OCI-LY7 (cell line): ENCODE measurements at regions not wholly inside any gene's neighbourhood (a gene's known extent, or its start where the extent isn't known, plus 50 kb on each side); places are given as distances from the start of the nearest gene placed in this dataset.

Source experiments
- BruUV-seq: library from RNA; stranded (reverse); fragments of 400-500 nt; replicated peaks from 2 replicates; lab custom pipeline; 2021; lab: Mats Ljungman, UMichigan
- CTCF ChIA-PET: fragments of 300-600 bp; sonication (Branson Sonifier 250); formaldehyde crosslinking; loops from one replicate; lab custom pipeline; 2022; ENCODE audit warnings: antibody characterized with exemption; ENCODE audit not compliant: unreplicated experiment; lab: Charles Lee
- POLR2A ChIA-PET: fragments of 300-600 bp; sonication (Branson Sonifier 250); formaldehyde crosslinking; loops from one replicate; lab custom pipeline; 2022; ENCODE audit warnings: antibody characterized with exemption; lab: Charles Lee
- DNase-seq: peaks from one replicate; pipeline ENCODE4 v3.0.0-alpha.2; 2015; ENCODE audit warnings: low spot score
- H2AFZ ChIP-seq: fragments of 200-600 bp; sonication (generic), shearing (Covaris generic); 2 replicates; pipeline ENCODE4 v1.6.1; 2014; ENCODE audit warnings: mild to moderate bottlenecking, antibody characterized with exemption, low read length, moderate library complexity
- H3K27ac ChIP-seq: fragments of 200-600 bp; sonication (generic); 2 replicates; pipeline ENCODE4 v1.5.1; 2014; ENCODE audit warnings: mixed run types, low read depth, mild to moderate bottlenecking, moderate library complexity, low read length, inconsistent platforms; ENCODE audit not compliant: poor library complexity, severe bottlenecking
- H3K36me3 ChIP-seq: fragments of 200-600 bp; sonication (generic); 2 replicates; pipeline ENCODE4 v1.6.1; 2014; ENCODE audit warnings: mild to moderate bottlenecking, antibody characterized with exemption, low read length, moderate library complexity, mixed read lengths; ENCODE audit not compliant: insufficient read depth
- H3K4me1 ChIP-seq: fragments of 200-600 bp; sonication (generic); 2 replicates; pipeline ENCODE4 v1.5.1; 2014; ENCODE audit warnings: mild to moderate bottlenecking, low read length; ENCODE audit not compliant: insufficient read depth, poor library complexity, severe bottlenecking
- H3K4me2 ChIP-seq: fragments of 200-600 bp; sonication (generic); 2 replicates; pipeline ENCODE4 v1.6.1; 2014; ENCODE audit warnings: mild to moderate bottlenecking, low read length
- H3K4me3 ChIP-seq: fragments of 200-600 bp; sonication (generic); 2 replicates; pipeline ENCODE4 v1.5.1; 2014; ENCODE audit warnings: mild to moderate bottlenecking, low read depth, low read length; ENCODE audit not compliant: poor library complexity, severe bottlenecking
- H3K79me2 ChIP-seq: fragments of 200-600 bp; sonication (generic); 2 replicates; pipeline ENCODE4 v1.6.1; 2016; ENCODE audit warnings: low read depth, mild to moderate bottlenecking, low read length, moderate library complexity, mixed read lengths; ENCODE audit not compliant: insufficient read depth
- H3K9me2 ChIP-seq: fragments of 200-600 bp; sonication (generic); 2 replicates; pipeline ENCODE4 v1.6.1; 2016; ENCODE audit warnings: mild to moderate bottlenecking, low read length, mixed read lengths; ENCODE audit not compliant: insufficient read depth
- H3K9me3 ChIP-seq: fragments of 200-600 bp; sonication (generic); 2 replicates; pipeline ENCODE4 v1.6.1; 2014; ENCODE audit warnings: mild to moderate bottlenecking, mixed run types, low read length, mixed read lengths
- H4K20me1 ChIP-seq: fragments of 200-600 bp; sonication (generic); 2 replicates; pipeline ENCODE4 v1.6.1; 2014; ENCODE audit warnings: mild to moderate bottlenecking, antibody characterized with exemption, low read length, moderate library complexity, mixed read lengths; ENCODE audit not compliant: insufficient read depth
- EZH2phosphoT487 ChIP-seq: fragments of 200-600 bp; sonication (generic); IDR thresholded peaks from 2 replicates; pipeline ENCODE4 v1.6.1; 2018; ENCODE audit warnings: low read depth, borderline replicate concordance, mild to moderate bottlenecking, mixed run types, antibody characterized with exemption, low read length, moderate library complexity, mixed read lengths
- intact Hi-C: fragments of 100-400 bp; cut with micrococcal nuclease; formaldehyde crosslinking; loops from one replicate; pipeline ENCODE4 v1.10.0; 2022; ENCODE audit not compliant: unreplicated experiment
- TF ChIP-seq, protein P1 (sequence below): fragments of 200-600 bp; sonication (generic); conservative IDR thresholded peaks from 2 replicates; pipeline ENCODE4 v1.5.1; 2014; ENCODE audit warnings: mild to moderate bottlenecking, antibody characterized with exemption, low read length, moderate library complexity, mixed read lengths

DNA sequence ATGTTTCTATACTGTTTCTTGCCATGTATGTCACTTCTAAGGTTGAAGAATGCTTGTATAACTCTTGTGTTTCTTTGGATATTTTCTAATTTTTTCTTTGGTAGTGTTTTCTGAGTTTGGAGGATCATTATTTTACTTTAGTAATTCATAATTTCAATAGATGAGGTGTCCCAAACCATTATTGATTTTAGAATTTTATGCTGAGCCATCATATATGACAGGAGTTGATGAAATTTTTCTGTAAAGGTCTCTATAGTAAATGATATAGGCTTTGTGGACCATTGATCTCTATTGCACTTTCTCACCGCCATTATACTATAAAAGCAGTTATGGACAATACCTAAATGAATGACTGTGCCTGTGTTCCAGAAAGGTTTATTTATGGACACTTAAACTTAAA is 183.3 kb upstream of the PPP1R3A start:
- no TSS peak for BruUV-seq
- no peak for DNase-seq
- no peaks in the 10 kb centered on the region for H4K20me1 ChIP-seq
- ChIA-PET CTCF (no interaction called here), POLR2A (no interaction called here)
- H3K79me2 ChIP-seq = no peaks in the 10 kb centered on the region
- H3K4me3 ChIP-seq = no peak overlapping the region
- TF ChIP-seq, protein P1, sequence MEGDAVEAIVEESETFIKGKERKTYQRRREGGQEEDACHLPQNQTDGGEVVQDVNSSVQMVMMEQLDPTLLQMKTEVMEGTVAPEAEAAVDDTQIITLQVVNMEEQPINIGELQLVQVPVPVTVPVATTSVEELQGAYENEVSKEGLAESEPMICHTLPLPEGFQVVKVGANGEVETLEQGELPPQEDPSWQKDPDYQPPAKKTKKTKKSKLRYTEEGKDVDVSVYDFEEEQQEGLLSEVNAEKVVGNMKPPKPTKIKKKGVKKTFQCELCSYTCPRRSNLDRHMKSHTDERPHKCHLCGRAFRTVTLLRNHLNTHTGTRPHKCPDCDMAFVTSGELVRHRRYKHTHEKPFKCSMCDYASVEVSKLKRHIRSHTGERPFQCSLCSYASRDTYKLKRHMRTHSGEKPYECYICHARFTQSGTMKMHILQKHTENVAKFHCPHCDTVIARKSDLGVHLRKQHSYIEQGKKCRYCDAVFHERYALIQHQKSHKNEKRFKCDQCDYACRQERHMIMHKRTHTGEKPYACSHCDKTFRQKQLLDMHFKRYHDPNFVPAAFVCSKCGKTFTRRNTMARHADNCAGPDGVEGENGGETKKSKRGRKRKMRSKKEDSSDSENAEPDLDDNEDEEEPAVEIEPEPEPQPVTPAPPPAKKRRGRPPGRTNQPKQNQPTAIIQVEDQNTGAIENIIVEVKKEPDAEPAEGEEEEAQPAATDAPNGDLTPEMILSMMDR = no peak
- TF ChIP-seq EZH2phosphoT487 = no peak
- intact Hi-C loops = no loop called here
- no peak overlapping the region for H3K27ac ChIP-seq
- H2AFZ ChIP-seq = no peak overlapping the region
- H3K9me2 ChIP-seq = no peaks in the 10 kb centered on the region
- no peaks in the 10 kb centered on the region for H3K4me1 ChIP-seq
- H3K4me2 ChIP-seq = no peak overlapping the region
- no peaks in the 10 kb centered on the region for H3K9me3 ChIP-seq
- H3K36me3 ChIP-seq = no peaks in the 10 kb centered on the region

DNA sequence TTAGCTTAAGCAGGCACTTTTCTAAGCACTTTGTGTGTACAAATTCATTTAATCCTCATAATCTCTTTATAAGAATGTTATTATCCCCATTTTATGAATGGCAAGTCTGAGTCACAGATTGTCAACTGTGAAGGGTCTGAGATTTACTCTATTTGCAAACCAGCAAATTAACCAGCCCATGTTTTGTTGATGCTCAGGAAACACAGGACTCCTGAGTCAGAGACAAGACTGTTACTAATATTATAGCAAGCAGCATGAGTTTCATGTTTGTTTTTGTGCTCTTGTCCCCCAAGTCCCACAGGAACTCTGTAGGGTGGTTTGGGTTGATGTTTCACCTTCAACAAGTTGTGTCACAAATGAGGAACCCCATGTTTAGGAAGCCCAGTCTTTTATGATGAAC is 182.0 kb upstream of the PPP1R3A start:
- intact Hi-C loops = no loop called here
- Histone ChIP-seq H3K9me2 (no peaks in the 10 kb centered on the region), H3K27ac (no peak overlapping the region), H3K9me3 (no peaks in the 10 kb centered on the region), H3K4me2 (no peak overlapping the region), H3K36me3 (no peaks in the 10 kb centered on the region), H2AFZ (no peak overlapping the region), H3K4me1 (no peaks in the 10 kb centered on the region), H3K4me3 (no peak overlapping the region), H4K20me1 (no peaks in the 10 kb centered on the region), H3K79me2 (no peaks in the 10 kb centered on the region)
- BruUV-seq = no TSS peak
- DNase-seq = no peak
- ChIA-PET POLR2A (no interaction called here), CTCF (no interaction called here)
- TF ChIP-seq, protein P1 = no peak
- TF ChIP-seq EZH2phosphoT487 = no peak

DNA sequence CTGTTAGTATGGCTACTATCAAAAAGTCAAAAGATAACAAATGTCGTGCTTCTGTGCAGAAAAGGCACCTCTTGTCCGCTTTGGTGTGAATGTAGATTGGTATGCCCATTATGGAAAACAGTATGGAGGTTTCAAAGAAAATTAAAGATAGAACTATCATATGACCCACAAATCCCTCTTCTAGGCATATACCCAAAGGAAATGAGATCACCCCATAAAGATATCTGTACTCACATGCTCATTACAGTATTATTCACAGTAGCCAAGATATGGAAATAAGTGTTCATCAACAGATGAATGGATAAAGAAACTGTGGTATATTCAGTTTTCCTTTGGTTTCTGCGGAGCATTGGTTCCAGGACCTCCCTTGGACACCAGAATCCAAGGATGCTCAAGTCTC is 180.5 kb upstream of the PPP1R3A start:
- no peak overlapping the region for H2AFZ ChIP-seq

More for the DNA sequence above, 180.5 kb upstream of the PPP1R3A start:
- H3K27ac ChIP-seq = no peak overlapping the region
- no peak overlapping the region for H3K4me2 ChIP-seq
- ChIA-PET CTCF (no interaction called here), POLR2A (no interaction called here)
- no peaks in the 10 kb centered on the region for H3K79me2 ChIP-seq
- intact Hi-C loops = no loop called here
- H3K36me3 ChIP-seq = no peaks in the 10 kb centered on the region
- DNase-seq = no peak
- H3K4me3 ChIP-seq = no peak overlapping the region
- H3K9me3 ChIP-seq = no peaks in the 10 kb centered on the region
- BruUV-seq = no TSS peak
- H3K4me1 ChIP-seq = no peaks in the 10 kb centered on the region
- H4K20me1 ChIP-seq = no peaks in the 10 kb centered on the region
- TF ChIP-seq, protein P1 = no peak
- TF ChIP-seq EZH2phosphoT487 = no peak
- no peaks in the 10 kb centered on the region for H3K9me2 ChIP-seq
